ENCODE measurements at regions not wholly inside any gene's neighbourhood (a gene's known extent, or its start where the extent isn't known, plus 50 kb on each side); places are given as distances from the start of the nearest gene placed in this dataset.

GRCh38 chr11:134615041-134615615 is 203.1 kb upstream of the B3GAT1 start:
- TF ChIP-seq CTCF (IDR thresholded peaks at IDR 0.05; ENCODE audit: low read depth, low read length) (no peak), EZH2phosphoT487 (IDR thresholded peaks at IDR 0.05; ENCODE audit: low read depth) (no peak)
